ENCODE measurements at regions not wholly inside any gene's neighbourhood (a gene's known extent, or its start where the extent isn't known, plus 50 kb on each side); places are given as distances from the start of the nearest gene placed in this dataset.

- TF ChIP-seq EP300 (IDR thresholded peaks at IDR 0.05; ENCODE audit: borderline replicate concordance in 1 of 2, low read depth in 2 of 2, low read length in 2 of 2) (no peak), BCL11A (IDR thresholded peaks at IDR 0.05; ENCODE audit: low read depth in 2 of 2, low read length in 2 of 2) (no peak), CBX5 (IDR thresholded peaks at IDR 0.05; ENCODE audit: low read depth, low read length) (no peak), CHD1 (IDR thresholded peaks at IDR 0.05; ENCODE audit: low read depth, low read length) (no peak)
Measured at GRCh38 chr5:42951293-42951840, 88.8 kb downstream of the ANXA2R start (continued).
